AG04449 (cell line): ENCODE measurements at regions not wholly inside any gene's neighbourhood (a gene's known extent, or its start where the extent isn't known, plus 50 kb on each side); places are given as distances from the start of the nearest gene placed in this dataset.

ENCODE experiments used
- CTCF ChIA-PET: fragments of 350-600 bp; formaldehyde crosslinking; extraction: SDS; loops from one replicate; lab custom pipeline; 2021; ENCODE audit warnings: antibody characterized with exemption; lab: Yijun Ruan, JAX
- POLR2A ChIA-PET: fragments of 400-600, 350-600 bp; formaldehyde crosslinking; extraction: SDS; loops from one replicate; lab custom pipeline; 2020; ENCODE audit warnings: antibody characterized with exemption, inconsistent platforms; lab: Yijun Ruan, JAX
- DNase-seq: peaks from one replicate; pipeline ENCODE4 v3.0.0-alpha.2; 2010; ENCODE audit warnings: low read depth, low spot score
- H3K4me3 ChIP-seq: 2 replicates; pipeline ENCODE4 v1.5.1; 2011; ENCODE audit warnings: low read depth, mild to moderate bottlenecking, control low read depth, low read length
- CTCF ChIP-seq: IDR thresholded peaks from one replicate; pipeline ENCODE4 v1.5.1; 2011; ENCODE audit warnings: mild to moderate bottlenecking, moderate library complexity, low read length, control low read depth, inconsistent platforms; ENCODE audit not compliant: insufficient read depth; ENCODE audit errors: missing control alignments

- no peak for DNase-seq
- no peak overlapping the region for H3K4me3 ChIP-seq
- CTCF ChIA-PET = no interaction called here
- POLR2A ChIA-PET = no interaction called here
- TF ChIP-seq CTCF = no peak
Observed at GRCh38 chr6:10217111-10217510, 197.8 kb downstream of the TFAP2A start.

- TF ChIP-seq CTCF = no peak
- POLR2A ChIA-PET = no interaction called here
- DNase-seq = no peak
- no peak overlapping the region for H3K4me3 ChIP-seq
- CTCF ChIA-PET = no interaction called here
Observed at GRCh38 chr6:10215326-10216110, 199.4 kb downstream of the TFAP2A start.

GRCh38 chr6:10210052-10210451, 204.8 kb downstream of the TFAP2A start:
- no peak for TF ChIP-seq CTCF
- POLR2A ChIA-PET = no interaction called here
- H3K4me3 ChIP-seq = no peak overlapping the region
- no peak for DNase-seq
- CTCF ChIA-PET = no interaction called here

GRCh38 chr6:10205892-10206291, 209.0 kb downstream of the TFAP2A start:
- DNase-seq = no peak
- ChIA-PET POLR2A (no interaction called here), CTCF (no interaction called here)
- no peak overlapping the region for H3K4me3 ChIP-seq
- TF ChIP-seq CTCF = no peak

GRCh38 chr6:10205120-10205519, 209.8 kb downstream of the TFAP2A start:
- no peak overlapping the region for H3K4me3 ChIP-seq
- DNase-seq = no peak
- ChIA-PET CTCF (no interaction called here), POLR2A (no interaction called here)
- no peak for TF ChIP-seq CTCF

GRCh38 chr6:10203651-10204050, 211.2 kb downstream of the TFAP2A start:
- POLR2A ChIA-PET = no interaction called here
- DNase-seq = no peak
- H3K4me3 ChIP-seq = no peak overlapping the region
- CTCF ChIA-PET = no interaction called here
- TF ChIP-seq CTCF = no peak
